ENCODE measurements at regions not wholly inside any gene's neighbourhood (a gene's known extent, or its start where the extent isn't known, plus 50 kb on each side); places are given as distances from the start of the nearest gene placed in this dataset.

GRCh38 chr2:66885775-66886383, 451.0 kb downstream of the MEIS1 start:
- no peak overlapping the region for H3K27ac Mint-ChIP-seq
- no peaks in the 10 kb centered on the region for H3K36me3 Mint-ChIP-seq (ENCODE audit: low read depth)
- H3K4me3 Mint-ChIP-seq = no peak overlapping the region
- H3K27me3 Mint-ChIP-seq = no peaks in the 10 kb centered on the region
- ATAC-seq (replicated peaks) = no peak
- no peaks in the 10 kb centered on the region for H3K4me1 Mint-ChIP-seq
- peaks cover 9% of the 10 kb centered on the region for H3K9me3 Mint-ChIP-seq

DNA sequence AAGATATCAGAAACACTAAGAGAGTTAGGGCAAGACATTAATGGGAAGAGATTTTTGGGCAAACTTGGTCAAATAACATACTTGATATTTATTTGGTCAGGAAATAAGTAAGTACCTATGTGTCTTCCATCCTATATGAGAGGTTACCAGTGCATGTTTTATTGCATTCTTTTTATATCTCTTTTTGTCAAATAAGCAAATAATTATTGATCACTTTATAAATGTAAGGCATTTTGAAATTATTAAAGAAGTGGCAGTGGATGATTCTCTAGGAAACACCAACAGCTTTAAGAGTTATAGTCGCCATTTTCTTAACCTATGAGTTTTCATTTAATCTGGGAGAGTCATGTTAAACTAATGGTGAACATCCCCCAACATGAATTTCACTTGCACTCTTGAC, 453.3 kb downstream of the MEIS1 start:
- no peak overlapping the region for H3K27ac Mint-ChIP-seq
- peaks cover 9% of the 10 kb centered on the region for H3K9me3 Mint-ChIP-seq
- H3K4me3 Mint-ChIP-seq = no peak overlapping the region
- H3K36me3 Mint-ChIP-seq (ENCODE audit: low read depth) = no peaks in the 10 kb centered on the region
- no peaks in the 10 kb centered on the region for H3K4me1 Mint-ChIP-seq
- ATAC-seq (replicated peaks) = no peak
- H3K27me3 Mint-ChIP-seq = no peaks in the 10 kb centered on the region

DNA sequence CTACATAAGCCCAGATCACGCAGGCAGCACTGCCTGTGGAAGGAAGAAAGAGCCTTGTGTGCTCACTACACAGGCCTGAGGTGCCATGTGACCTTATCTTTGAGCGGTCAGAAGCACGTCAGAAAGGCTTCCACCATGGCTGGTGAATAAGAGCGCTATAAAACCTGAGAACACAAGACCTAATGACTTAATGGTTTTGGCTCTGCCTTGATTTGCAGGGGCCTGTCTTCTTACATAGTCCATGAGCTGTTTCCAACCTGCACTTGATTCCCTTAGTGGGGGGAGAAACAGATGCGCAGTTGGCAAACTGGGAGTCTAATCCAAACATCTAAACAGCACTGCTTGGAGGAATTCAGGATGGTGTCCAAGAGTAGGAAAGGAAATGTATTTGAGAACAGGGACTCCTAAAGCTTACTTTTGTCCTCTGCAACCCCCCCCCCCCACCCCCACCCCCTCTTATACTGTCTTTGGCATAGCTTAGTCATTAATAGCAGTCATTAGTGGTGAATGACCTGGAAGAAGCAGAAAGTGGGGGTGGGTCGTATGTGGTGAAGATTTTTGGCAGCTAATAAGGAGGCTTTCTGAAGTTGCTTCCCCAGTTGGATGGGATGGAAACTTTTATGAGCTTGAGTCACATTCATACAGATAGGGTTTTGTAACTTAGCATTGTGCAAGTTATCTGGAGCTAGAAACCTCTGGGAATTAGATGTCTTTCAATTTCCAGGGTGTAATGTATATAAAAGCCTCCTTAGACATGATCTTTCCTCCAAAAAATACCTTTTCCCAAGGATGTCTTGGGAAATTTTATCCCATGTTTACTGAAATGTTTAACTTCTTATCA, 454.1 kb downstream of the MEIS1 start:
- no peaks in the 10 kb centered on the region for H3K36me3 Mint-ChIP-seq (ENCODE audit: low read depth)
- H3K9me3 Mint-ChIP-seq = peaks cover 9% of the 10 kb centered on the region
- H3K27ac Mint-ChIP-seq = no peak overlapping the region
- H3K4me3 Mint-ChIP-seq = no peak overlapping the region
- no peaks in the 10 kb centered on the region for H3K27me3 Mint-ChIP-seq
- no peak for ATAC-seq (replicated peaks)
- no peaks in the 10 kb centered on the region for H3K4me1 Mint-ChIP-seq

DNA sequence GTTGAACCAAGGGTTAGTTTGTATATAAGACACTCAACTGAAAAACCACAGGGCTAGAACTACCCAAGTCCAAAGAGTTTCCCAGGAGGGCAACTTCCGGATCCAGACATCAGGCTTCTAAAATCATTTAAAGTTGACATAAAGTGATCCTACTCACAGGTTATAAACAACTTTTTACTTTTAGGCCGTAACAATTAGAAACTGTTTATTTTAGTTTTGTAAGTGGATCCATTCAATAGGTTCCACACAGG, 454.6 kb downstream of the MEIS1 start:
- no peaks in the 10 kb centered on the region for H3K27me3 Mint-ChIP-seq
- H3K9me3 Mint-ChIP-seq = peaks cover 9% of the 10 kb centered on the region
- no peak overlapping the region for H3K27ac Mint-ChIP-seq
- H3K4me3 Mint-ChIP-seq = no peak overlapping the region
- no peaks in the 10 kb centered on the region for H3K36me3 Mint-ChIP-seq (ENCODE audit: low read depth)
- no peak for ATAC-seq (replicated peaks)
- H3K4me1 Mint-ChIP-seq = no peaks in the 10 kb centered on the region

GRCh38 chr2:66890166-66890742, 455.3 kb downstream of the MEIS1 start:
- Mint-ChIP-seq H3K36me3 (ENCODE audit: low read depth) (no peaks in the 10 kb centered on the region), H3K9me3 (peaks cover 8% of the 10 kb centered on the region), H3K4me1 (no peaks in the 10 kb centered on the region), H3K4me3 (no peak overlapping the region), H3K27ac (no peak overlapping the region), H3K27me3 (no peaks in the 10 kb centered on the region)
- ATAC-seq (replicated peaks) = no peak

- no peak for ATAC-seq (replicated peaks)
- Mint-ChIP-seq H3K27ac (no peak overlapping the region), H3K27me3 (no peaks in the 10 kb centered on the region), H3K4me1 (no peaks in the 10 kb centered on the region), H3K9me3 (peaks cover 3% of the 10 kb centered on the region), H3K36me3 (ENCODE audit: low read depth) (no peaks in the 10 kb centered on the region), H3K4me3 (no peak overlapping the region)
Measured at GRCh38 chr2:66895206-66895605, 460.3 kb downstream of the MEIS1 start.

DNA sequence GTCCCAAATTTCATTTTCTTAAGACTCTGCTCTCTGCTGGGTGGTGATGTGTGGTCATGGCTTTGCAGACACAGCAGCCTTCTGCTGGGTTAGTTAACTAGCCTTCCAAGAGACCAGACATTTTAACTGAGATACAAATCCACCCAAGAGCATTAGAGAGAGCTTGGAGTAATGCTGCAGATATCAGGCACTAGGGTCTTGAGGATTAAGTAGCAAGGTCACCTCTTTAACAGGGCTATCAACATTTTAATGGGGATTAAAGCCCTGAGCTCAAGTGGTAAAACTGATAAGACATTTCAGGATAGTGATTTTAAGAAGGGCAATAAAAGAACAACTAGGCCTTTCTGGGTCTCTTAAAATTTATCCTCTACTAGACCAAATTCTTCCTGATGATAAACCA, 461.2 kb downstream of the MEIS1 start:
- no peak for ATAC-seq (replicated peaks)
- no peaks in the 10 kb centered on the region for H3K36me3 Mint-ChIP-seq (ENCODE audit: low read depth)
- H3K4me1 Mint-ChIP-seq = no peaks in the 10 kb centered on the region
- no peak overlapping the region for H3K27ac Mint-ChIP-seq
- no peaks in the 10 kb centered on the region for H3K27me3 Mint-ChIP-seq
- H3K9me3 Mint-ChIP-seq = peaks cover 3% of the 10 kb centered on the region
- no peak overlapping the region for H3K4me3 Mint-ChIP-seq

DNA sequence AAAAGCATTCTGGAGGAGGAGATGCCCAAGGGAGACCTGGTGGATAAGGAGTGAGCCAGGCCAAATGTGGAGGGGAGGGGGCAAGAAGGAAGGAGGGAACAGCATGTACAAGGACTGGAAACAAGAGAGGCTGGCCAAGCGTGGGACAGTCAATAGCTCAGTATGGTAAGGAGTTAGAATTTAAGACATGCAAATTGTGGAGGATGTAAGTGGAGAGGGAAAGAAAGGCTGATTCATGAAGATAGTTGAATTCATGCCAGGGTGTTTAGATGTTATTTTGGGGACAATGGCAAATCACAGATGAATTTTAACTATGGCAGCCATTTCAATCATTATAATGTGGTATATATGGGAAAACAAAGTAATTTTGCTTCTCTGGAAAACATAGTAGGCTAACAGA, 462.3 kb downstream of the MEIS1 start:
- ATAC-seq (replicated peaks) = no peak
- Mint-ChIP-seq H3K27me3 (no peaks in the 10 kb centered on the region), H3K4me3 (no peak overlapping the region), H3K9me3 (peaks cover 3% of the 10 kb centered on the region), H3K4me1 (no peaks in the 10 kb centered on the region), H3K27ac (no peak overlapping the region), H3K36me3 (ENCODE audit: low read depth) (no peaks in the 10 kb centered on the region)

DNA sequence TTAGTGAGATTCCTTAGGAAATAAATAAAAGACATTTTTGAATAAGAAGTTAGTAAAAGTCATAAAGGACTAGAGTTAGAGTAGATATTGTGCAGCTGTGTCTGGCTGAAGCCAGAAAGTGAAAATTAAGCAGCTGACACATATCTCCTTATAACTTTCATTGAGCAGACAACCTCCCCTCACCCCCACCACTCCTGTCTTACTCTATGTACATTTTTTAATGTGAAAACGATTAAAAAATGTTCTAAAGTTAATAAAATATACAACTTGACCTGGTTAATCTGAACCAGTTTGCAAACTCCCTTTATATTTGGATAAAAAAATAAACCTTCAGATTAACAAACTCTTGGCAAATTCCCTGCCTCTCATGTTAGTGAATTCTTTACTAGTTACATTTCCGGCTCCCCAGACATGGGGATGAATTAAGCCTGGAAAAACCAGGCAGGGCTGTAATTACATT, 462.8 kb downstream of the MEIS1 start:
- H3K9me3 Mint-ChIP-seq = peaks cover 3% of the 10 kb centered on the region
- H3K27ac Mint-ChIP-seq = no peak overlapping the region
- no peaks in the 10 kb centered on the region for H3K36me3 Mint-ChIP-seq (ENCODE audit: low read depth)
- ATAC-seq (replicated peaks) = no peak
- H3K4me3 Mint-ChIP-seq = no peak overlapping the region
- no peaks in the 10 kb centered on the region for H3K4me1 Mint-ChIP-seq
- H3K27me3 Mint-ChIP-seq = no peaks in the 10 kb centered on the region

- peaks cover 3% of the 10 kb centered on the region for H3K9me3 Mint-ChIP-seq
- no peak overlapping the region for H3K4me3 Mint-ChIP-seq
- no peak for ATAC-seq (replicated peaks)
- no peaks in the 10 kb centered on the region for H3K27me3 Mint-ChIP-seq
- H3K36me3 Mint-ChIP-seq (ENCODE audit: low read depth) = no peaks in the 10 kb centered on the region
- H3K4me1 Mint-ChIP-seq = no peaks in the 10 kb centered on the region
- no peak overlapping the region for H3K27ac Mint-ChIP-seq
Measured at GRCh38 chr2:66899109-66899508, 464.2 kb downstream of the MEIS1 start.

DNA sequence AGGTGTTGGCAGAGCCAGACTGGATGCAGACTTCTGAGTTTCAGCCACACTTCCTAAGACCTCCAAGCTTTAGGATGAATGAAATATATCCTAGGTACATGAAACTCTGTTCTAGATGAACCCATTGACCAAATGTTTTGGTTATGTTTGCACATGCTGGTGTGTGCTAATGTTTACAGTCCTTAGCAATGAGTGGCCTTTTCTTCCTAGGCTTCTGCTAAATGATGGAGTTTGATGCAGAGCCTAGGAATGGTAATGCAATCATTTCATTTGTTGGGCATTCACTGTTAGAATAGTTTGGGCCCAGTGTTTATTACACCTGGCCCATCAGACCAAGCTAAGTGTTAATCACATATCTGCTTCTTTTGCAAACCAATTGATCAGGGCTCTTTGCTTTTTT, 464.7 kb downstream of the MEIS1 start:
- Mint-ChIP-seq H3K36me3 (ENCODE audit: low read depth) (no peaks in the 10 kb centered on the region), H3K4me1 (no peaks in the 10 kb centered on the region), H3K27ac (no peak overlapping the region), H3K27me3 (no peaks in the 10 kb centered on the region), H3K9me3 (peaks cover 3% of the 10 kb centered on the region), H3K4me3 (no peak overlapping the region)
- ATAC-seq (replicated peaks) = no peak

- Mint-ChIP-seq H3K9me3 (peaks cover 4% of the 10 kb centered on the region), H3K4me3 (no peak overlapping the region), H3K27ac (no peak overlapping the region), H3K4me1 (no peaks in the 10 kb centered on the region), H3K27me3 (no peaks in the 10 kb centered on the region), H3K36me3 (ENCODE audit: low read depth) (no peaks in the 10 kb centered on the region)
- no peak for ATAC-seq (replicated peaks)
Measured at GRCh38 chr2:66901344-66901743, 466.4 kb downstream of the MEIS1 start.

GRCh38 chr2:66903183-66903582, 468.3 kb downstream of the MEIS1 start:
- Mint-ChIP-seq H3K4me1 (no peaks in the 10 kb centered on the region), H3K36me3 (ENCODE audit: low read depth) (no peaks in the 10 kb centered on the region), H3K27ac (no peak overlapping the region), H3K9me3 (peaks cover 4% of the 10 kb centered on the region), H3K27me3 (no peaks in the 10 kb centered on the region), H3K4me3 (no peak overlapping the region)
- ATAC-seq (replicated peaks) = no peak

DNA sequence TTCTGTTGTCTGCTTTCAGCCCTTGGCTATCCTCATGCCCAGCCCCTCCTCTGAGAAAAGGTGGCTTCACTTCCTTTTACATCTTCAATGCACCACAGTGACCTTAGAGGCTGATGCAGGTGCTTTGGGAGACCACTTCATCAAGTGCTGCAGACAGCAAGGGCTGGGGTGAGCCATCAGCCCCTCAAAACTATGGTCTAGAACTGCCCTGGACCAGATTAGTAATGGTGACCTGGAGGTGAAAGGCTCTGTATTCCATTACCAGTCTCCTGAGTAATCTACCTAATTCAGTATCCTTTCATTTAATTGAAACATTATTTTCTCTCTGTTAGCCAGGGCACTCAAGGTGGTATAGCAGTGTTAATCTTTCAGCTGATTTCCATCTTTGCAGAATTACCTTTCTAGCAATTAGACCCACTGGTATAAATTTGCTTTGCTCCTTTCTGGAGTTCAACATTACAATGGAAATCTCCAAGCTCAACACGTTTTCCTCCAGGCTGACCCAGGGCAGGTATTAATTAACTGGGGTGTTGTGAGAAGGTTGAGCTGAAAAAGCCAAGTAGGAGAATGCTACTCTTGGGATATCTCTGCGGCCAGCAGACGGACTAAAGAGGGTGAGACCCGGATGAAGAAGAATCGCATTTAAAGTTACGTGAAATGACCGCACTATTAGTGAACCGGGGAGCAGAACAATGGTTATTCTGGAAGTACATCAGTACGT, 469.0 kb downstream of the MEIS1 start:
- Mint-ChIP-seq H3K36me3 (ENCODE audit: low read depth) (no peaks in the 10 kb centered on the region), H3K27ac (no peak overlapping the region), H3K27me3 (no peaks in the 10 kb centered on the region), H3K4me3 (no peak overlapping the region), H3K9me3 (peaks cover 4% of the 10 kb centered on the region), H3K4me1 (no peaks in the 10 kb centered on the region)
- no peak for ATAC-seq (replicated peaks)

GRCh38 chr2:66915237-66915636, 480.3 kb downstream of the MEIS1 start:
- Mint-ChIP-seq H3K27me3 (no peaks in the 10 kb centered on the region), H3K4me3 (no peak overlapping the region), H3K36me3 (ENCODE audit: low read depth) (no peaks in the 10 kb centered on the region), H3K27ac (no peak overlapping the region), H3K4me1 (no peaks in the 10 kb centered on the region), H3K9me3 (peaks cover 9% of the 10 kb centered on the region)
- ATAC-seq (replicated peaks) = no peak
